Neural progenitor cell (in vitro differentiated cells): ENCODE measurements at regions not wholly inside any gene's neighbourhood (a gene's known extent, or its start where the extent isn't known, plus 50 kb on each side); places are given as distances from the start of the nearest gene placed in this dataset.

Source experiments
- CTCF ChIP-seq: fragments of 200-600 bp; sonication (generic); IDR thresholded peaks from 2 replicates; pipeline ENCODE4 v1.5.1; 2017; ENCODE audit warnings: antibody characterized with exemption, mild to moderate bottlenecking
- EZH2 ChIP-seq: fragments of 200-600 bp; sonication (generic); IDR thresholded peaks from 2 replicates; pipeline ENCODE4 v1.6.1; 2017; ENCODE audit warnings: antibody characterized with exemption, mild to moderate bottlenecking, moderate library complexity

DNA sequence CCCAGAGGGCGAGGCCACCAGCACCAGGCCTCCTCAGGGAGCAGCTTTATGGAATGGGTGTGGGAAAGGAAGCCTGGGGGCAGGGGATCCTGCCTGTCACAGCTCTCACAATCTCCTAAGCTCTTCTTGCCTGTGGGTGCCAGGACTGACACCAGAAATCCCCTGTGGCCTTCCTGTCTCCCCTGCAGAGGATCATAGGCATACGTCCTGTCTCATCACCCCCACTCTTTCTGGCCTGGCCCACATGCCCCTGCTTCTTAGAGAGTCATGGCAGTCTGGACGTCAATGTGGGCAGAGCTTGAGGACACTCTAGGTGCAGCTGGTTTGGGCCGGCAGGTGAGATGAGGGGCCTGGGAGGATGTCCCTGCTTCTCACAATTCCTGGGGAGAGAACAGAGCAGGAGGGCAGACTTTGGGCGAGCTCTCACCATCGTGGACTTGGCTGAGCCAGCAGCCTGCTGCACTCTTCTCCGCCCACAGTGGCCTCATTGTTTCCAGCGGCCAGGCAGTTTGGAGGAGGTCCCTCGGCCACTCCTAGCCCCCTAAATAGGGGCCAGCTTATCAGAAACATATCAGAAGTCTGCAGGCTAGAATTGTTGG, 67.3 kb upstream of the ZFR start:
- TF ChIP-seq CTCF: no peak
- no peak for TF ChIP-seq EZH2
